ENCODE measurements at regions not wholly inside any gene's neighbourhood (a gene's known extent, or its start where the extent isn't known, plus 50 kb on each side); places are given as distances from the start of the nearest gene placed in this dataset.

DNA sequence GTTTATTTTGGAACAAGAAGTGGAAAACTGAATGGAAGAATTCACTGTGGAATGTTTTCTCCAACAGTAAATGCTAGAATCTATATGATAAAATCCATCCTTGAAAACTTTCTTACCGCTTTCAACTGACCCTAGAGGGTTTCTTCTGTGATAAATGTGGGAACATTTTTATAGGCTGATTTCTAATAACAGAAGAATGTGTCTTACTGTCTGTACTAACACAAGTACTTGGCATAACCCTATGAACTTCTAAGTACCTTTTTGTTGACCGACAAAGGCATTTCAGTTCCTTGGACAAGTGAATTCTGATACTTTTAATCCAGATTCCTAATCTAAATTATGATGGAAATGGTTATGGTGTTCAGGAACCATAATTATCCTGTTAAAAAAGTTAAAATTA lies 1109.7 kb upstream of the FLRT2 start:
- no peak for TF ChIP-seq JUN (CRISPR knock-in tag; IDR thresholded peaks at IDR 0.05)
- TF ChIP-seq, protein P1, sequence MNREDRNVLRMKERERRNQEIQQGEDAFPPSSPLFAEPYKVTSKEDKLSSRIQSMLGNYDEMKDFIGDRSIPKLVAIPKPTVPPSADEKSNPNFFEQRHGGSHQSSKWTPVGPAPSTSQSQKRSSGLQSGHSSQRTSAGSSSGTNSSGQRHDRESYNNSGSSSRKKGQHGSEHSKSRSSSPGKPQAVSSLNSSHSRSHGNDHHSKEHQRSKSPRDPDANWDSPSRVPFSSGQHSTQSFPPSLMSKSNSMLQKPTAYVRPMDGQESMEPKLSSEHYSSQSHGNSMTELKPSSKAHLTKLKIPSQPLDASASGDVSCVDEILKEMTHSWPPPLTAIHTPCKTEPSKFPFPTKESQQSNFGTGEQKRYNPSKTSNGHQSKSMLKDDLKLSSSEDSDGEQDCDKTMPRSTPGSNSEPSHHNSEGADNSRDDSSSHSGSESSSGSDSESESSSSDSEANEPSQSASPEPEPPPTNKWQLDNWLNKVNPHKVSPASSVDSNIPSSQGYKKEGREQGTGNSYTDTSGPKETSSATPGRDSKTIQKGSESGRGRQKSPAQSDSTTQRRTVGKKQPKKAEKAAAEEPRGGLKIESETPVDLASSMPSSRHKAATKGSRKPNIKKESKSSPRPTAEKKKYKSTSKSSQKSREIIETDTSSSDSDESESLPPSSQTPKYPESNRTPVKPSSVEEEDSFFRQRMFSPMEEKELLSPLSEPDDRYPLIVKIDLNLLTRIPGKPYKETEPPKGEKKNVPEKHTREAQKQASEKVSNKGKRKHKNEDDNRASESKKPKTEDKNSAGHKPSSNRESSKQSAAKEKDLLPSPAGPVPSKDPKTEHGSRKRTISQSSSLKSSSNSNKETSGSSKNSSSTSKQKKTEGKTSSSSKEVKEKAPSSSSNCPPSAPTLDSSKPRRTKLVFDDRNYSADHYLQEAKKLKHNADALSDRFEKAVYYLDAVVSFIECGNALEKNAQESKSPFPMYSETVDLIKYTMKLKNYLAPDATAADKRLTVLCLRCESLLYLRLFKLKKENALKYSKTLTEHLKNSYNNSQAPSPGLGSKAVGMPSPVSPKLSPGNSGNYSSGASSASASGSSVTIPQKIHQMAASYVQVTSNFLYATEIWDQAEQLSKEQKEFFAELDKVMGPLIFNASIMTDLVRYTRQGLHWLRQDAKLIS (CRISPR knock-in tag; IDR thresholded peaks at IDR 0.05; ENCODE audit: borderline replicate concordance) = no peak
- no peak for TF ChIP-seq RORB (CRISPR knock-in tag; IDR thresholded peaks at IDR 0.05)
- TF ChIP-seq ATF2 (CRISPR knock-in tag; IDR thresholded peaks at IDR 0.05; ENCODE audit: borderline replicate concordance, low read depth) = no peak
- TF ChIP-seq ZNF138 (CRISPR knock-in tag; conservative IDR thresholded peaks at IDR 0.05) = no peak
- TF ChIP-seq, protein P2, sequence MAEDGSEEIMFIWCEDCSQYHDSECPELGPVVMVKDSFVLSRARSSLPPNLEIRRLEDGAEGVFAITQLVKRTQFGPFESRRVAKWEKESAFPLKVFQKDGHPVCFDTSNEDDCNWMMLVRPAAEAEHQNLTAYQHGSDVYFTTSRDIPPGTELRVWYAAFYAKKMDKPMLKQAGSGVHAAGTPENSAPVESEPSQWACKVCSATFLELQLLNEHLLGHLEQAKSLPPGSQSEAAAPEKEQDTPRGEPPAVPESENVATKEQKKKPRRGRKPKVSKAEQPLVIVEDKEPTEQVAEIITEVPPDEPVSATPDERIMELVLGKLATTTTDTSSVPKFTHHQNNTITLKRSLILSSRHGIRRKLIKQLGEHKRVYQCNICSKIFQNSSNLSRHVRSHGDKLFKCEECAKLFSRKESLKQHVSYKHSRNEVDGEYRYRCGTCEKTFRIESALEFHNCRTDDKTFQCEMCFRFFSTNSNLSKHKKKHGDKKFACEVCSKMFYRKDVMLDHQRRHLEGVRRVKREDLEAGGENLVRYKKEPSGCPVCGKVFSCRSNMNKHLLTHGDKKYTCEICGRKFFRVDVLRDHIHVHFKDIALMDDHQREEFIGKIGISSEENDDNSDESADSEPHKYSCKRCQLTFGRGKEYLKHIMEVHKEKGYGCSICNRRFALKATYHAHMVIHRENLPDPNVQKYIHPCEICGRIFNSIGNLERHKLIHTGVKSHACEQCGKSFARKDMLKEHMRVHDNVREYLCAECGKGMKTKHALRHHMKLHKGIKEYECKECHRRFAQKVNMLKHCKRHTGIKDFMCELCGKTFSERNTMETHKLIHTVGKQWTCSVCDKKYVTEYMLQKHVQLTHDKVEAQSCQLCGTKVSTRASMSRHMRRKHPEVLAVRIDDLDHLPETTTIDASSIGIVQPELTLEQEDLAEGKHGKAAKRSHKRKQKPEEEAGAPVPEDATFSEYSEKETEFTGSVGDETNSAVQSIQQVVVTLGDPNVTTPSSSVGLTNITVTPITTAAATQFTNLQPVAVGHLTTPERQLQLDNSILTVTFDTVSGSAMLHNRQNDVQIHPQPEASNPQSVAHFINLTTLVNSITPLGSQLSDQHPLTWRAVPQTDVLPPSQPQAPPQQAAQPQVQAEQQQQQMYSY (CRISPR knock-in tag; IDR thresholded peaks at IDR 0.05) = no peak
- TF ChIP-seq USF1 (CRISPR knock-in tag; IDR thresholded peaks at IDR 0.05) = no peak
- TF ChIP-seq, protein P3, sequence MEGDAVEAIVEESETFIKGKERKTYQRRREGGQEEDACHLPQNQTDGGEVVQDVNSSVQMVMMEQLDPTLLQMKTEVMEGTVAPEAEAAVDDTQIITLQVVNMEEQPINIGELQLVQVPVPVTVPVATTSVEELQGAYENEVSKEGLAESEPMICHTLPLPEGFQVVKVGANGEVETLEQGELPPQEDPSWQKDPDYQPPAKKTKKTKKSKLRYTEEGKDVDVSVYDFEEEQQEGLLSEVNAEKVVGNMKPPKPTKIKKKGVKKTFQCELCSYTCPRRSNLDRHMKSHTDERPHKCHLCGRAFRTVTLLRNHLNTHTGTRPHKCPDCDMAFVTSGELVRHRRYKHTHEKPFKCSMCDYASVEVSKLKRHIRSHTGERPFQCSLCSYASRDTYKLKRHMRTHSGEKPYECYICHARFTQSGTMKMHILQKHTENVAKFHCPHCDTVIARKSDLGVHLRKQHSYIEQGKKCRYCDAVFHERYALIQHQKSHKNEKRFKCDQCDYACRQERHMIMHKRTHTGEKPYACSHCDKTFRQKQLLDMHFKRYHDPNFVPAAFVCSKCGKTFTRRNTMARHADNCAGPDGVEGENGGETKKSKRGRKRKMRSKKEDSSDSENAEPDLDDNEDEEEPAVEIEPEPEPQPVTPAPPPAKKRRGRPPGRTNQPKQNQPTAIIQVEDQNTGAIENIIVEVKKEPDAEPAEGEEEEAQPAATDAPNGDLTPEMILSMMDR (IDR thresholded peaks at IDR 0.05) = no peak
- TF ChIP-seq, protein P4, sequence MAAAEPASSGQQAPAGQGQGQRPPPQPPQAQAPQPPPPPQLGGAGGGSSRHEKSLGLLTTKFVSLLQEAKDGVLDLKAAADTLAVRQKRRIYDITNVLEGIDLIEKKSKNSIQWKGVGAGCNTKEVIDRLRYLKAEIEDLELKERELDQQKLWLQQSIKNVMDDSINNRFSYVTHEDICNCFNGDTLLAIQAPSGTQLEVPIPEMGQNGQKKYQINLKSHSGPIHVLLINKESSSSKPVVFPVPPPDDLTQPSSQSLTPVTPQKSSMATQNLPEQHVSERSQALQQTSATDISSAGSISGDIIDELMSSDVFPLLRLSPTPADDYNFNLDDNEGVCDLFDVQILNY (CRISPR knock-in tag; IDR thresholded peaks at IDR 0.05) = no peak
- no peak for TF ChIP-seq TCF7 (CRISPR knock-in tag; IDR thresholded peaks at IDR 0.05; ENCODE audit: low read depth)
- TF ChIP-seq, protein P5, sequence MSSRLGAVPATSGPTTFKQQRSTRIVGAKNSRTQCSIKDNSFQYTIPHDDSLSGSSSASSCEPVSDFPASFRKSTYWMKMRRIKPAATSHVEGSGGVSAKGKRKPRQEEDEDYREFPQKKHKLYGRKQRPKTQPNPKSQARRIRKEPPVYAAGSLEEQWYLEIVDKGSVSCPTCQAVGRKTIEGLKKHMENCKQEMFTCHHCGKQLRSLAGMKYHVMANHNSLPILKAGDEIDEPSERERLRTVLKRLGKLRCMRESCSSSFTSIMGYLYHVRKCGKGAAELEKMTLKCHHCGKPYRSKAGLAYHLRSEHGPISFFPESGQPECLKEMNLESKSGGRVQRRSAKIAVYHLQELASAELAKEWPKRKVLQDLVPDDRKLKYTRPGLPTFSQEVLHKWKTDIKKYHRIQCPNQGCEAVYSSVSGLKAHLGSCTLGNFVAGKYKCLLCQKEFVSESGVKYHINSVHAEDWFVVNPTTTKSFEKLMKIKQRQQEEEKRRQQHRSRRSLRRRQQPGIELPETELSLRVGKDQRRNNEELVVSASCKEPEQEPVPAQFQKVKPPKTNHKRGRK (CRISPR knock-in tag; IDR thresholded peaks at IDR 0.05; ENCODE audit: borderline replicate concordance) = no peak
- no peak for TF ChIP-seq FOXP4 (CRISPR knock-in tag; IDR thresholded peaks at IDR 0.05)
- no peak for TF ChIP-seq IRF1 (CRISPR knock-in tag; IDR thresholded peaks at IDR 0.05)

Data from WTC11 (cell line).